H1 (cell line): ENCODE measurements at regions not wholly inside any gene's neighbourhood (a gene's known extent, or its start where the extent isn't known, plus 50 kb on each side); places are given as distances from the start of the nearest gene placed in this dataset.

ENCODE experiments used
- SIX5 ChIP-seq: IDR thresholded peaks from 2 replicates; pipeline ENCODE4 v1.6.1; 2011; ENCODE audit warnings: mild to moderate bottlenecking, low read depth, low read length
- TBP ChIP-seq: IDR thresholded peaks from 2 replicates; pipeline ENCODE4 v1.6.1; 2011; ENCODE audit warnings: low read depth, low read length, improper control_type of control experiment
- TF ChIP-seq, protein P1 (sequence below): IDR thresholded peaks from 2 replicates; pipeline ENCODE4 v1.6.1; 2012; ENCODE audit warnings: inconsistent platforms

DNA sequence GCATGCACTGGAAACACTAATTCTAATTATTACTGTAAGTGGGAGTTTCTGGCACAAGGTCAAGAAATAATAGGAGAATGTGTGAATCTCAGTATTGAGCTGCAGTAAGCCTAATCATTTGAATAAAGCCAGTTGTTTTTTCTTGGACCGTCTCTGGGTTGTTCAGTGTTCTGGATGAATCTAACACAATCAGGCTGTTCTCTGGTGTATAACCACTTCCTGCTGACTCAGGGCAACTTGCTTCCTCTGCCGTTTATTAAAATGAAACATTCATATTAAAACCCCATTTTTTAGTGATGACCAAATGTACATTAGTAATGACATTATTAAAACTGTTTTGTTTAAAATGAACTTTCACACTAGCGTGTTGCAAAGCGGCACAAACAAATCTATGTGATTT, 273.1 kb upstream of the SNX7 start (continued):
- TF ChIP-seq TBP = no peak
- TF ChIP-seq, protein P1, sequence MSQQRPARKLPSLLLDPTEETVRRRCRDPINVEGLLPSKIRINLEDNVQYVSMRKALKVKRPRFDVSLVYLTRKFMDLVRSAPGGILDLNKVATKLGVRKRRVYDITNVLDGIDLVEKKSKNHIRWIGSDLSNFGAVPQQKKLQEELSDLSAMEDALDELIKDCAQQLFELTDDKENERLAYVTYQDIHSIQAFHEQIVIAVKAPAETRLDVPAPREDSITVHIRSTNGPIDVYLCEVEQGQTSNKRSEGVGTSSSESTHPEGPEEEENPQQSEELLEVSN = no peak
- TF ChIP-seq SIX5 = no peak
- TF ChIP-seq, all 59 proteins: peak for 0
